ENCODE measurements at regions not wholly inside any gene's neighbourhood (a gene's known extent, or its start where the extent isn't known, plus 50 kb on each side); places are given as distances from the start of the nearest gene placed in this dataset.

- no peak for DNase-seq (ENCODE audit: low read depth)
- no peak for TF ChIP-seq CTCF (IDR thresholded peaks at IDR 0.05; ENCODE audit: control insufficient read depth, extremely low read depth, insufficient read depth)
- H3K4me3 ChIP-seq (ENCODE audit: low read depth, low read length): no peak overlapping the region
Measured at GRCh38 chr2:66346231-66346664, 88.7 kb upstream of the MEIS1 start.

GRCh38 chr2:66344087-66344663 is 90.8 kb upstream of the MEIS1 start:
- H3K4me3 ChIP-seq (ENCODE audit: low read depth, low read length): no peak overlapping the region
- no peak for DNase-seq (ENCODE audit: low read depth)
- TF ChIP-seq CTCF (IDR thresholded peaks at IDR 0.05; ENCODE audit: control insufficient read depth, extremely low read depth, insufficient read depth): no peak

GRCh38 chr2:66343259-66343658 is 91.7 kb upstream of the MEIS1 start:
- DNase-seq (ENCODE audit: low read depth): no peak
- no peak overlapping the region for H3K4me3 ChIP-seq (ENCODE audit: low read depth, low read length)
- no peak for TF ChIP-seq CTCF (IDR thresholded peaks at IDR 0.05; ENCODE audit: control insufficient read depth, extremely low read depth, insufficient read depth)

GRCh38 chr2:66340521-66340920 is 94.4 kb upstream of the MEIS1 start:
- no peak for TF ChIP-seq CTCF (IDR thresholded peaks at IDR 0.05; ENCODE audit: control insufficient read depth, extremely low read depth, insufficient read depth)
- no peak overlapping the region for H3K4me3 ChIP-seq (ENCODE audit: low read depth, low read length)
- DNase-seq (ENCODE audit: low read depth): no peak

GRCh38 chr2:66334237-66335029 is 100.5 kb upstream of the MEIS1 start:
- no peak for TF ChIP-seq CTCF (IDR thresholded peaks at IDR 0.05; ENCODE audit: control insufficient read depth, extremely low read depth, insufficient read depth)
- DNase-seq (ENCODE audit: low read depth): no peak

GRCh38 chr2:66331176-66331575 is 103.7 kb upstream of the MEIS1 start:
- no peak for TF ChIP-seq CTCF (IDR thresholded peaks at IDR 0.05; ENCODE audit: control insufficient read depth, extremely low read depth, insufficient read depth)
- DNase-seq (ENCODE audit: low read depth): no peak
- no peak overlapping the region for H3K4me3 ChIP-seq (ENCODE audit: low read depth, low read length)

More at GRCh38 chr2:66334237-66335029, 100.5 kb upstream of the MEIS1 start:
- H3K4me3 ChIP-seq (ENCODE audit: low read depth, low read length): no peak overlapping the region

Data from LNCaP clone FGC (cell line).